ENCODE measurements at regions not wholly inside any gene's neighbourhood (a gene's known extent, or its start where the extent isn't known, plus 50 kb on each side); places are given as distances from the start of the nearest gene placed in this dataset.

DNA sequence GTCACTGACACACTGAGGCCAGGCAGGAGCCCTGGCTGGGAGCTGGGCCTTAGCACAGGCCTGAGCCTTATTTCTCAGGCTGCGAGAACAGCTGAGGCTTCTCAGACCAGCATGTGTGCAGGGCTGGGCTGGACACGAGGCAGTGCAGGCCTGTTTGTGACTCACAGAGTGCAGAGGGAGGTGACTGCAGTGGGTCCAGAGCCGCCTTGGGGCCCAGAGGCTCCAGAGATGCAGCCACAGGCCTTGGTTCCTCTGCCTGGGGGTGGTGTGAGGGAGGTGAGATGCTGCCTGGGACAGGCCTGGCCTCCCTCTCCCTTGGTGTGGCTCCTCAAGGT lies 61.2 kb upstream of the ETV3 start:
- TF ChIP-seq, protein P1, sequence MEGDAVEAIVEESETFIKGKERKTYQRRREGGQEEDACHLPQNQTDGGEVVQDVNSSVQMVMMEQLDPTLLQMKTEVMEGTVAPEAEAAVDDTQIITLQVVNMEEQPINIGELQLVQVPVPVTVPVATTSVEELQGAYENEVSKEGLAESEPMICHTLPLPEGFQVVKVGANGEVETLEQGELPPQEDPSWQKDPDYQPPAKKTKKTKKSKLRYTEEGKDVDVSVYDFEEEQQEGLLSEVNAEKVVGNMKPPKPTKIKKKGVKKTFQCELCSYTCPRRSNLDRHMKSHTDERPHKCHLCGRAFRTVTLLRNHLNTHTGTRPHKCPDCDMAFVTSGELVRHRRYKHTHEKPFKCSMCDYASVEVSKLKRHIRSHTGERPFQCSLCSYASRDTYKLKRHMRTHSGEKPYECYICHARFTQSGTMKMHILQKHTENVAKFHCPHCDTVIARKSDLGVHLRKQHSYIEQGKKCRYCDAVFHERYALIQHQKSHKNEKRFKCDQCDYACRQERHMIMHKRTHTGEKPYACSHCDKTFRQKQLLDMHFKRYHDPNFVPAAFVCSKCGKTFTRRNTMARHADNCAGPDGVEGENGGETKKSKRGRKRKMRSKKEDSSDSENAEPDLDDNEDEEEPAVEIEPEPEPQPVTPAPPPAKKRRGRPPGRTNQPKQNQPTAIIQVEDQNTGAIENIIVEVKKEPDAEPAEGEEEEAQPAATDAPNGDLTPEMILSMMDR (conservative IDR thresholded peaks at IDR 0.05; ENCODE audit: low read length) = no peak
- TF ChIP-seq EZH2phosphoT487 (IDR thresholded peaks at IDR 0.05; ENCODE audit: borderline replicate concordance) = no peak

Measured in Loucy (cell line).